Right lobe of liver (tissue), 6 donors: ENCODE measurements at regions not wholly inside any gene's neighbourhood (a gene's known extent, or its start where the extent isn't known, plus 50 kb on each side); places are given as distances from the start of the nearest gene placed in this dataset.
A peak's percentile ranks its signal among the peaks of the same experiment; 100 is the strongest.
"Not testable (repeated sequence)": the region's sequence is repeated elsewhere in the genome, so short reads cannot be mapped to it uniquely, and the experiment has no call there.

Experiments used
- ATAC-seq, 4 donors: fragments of 200-7000 bp; cut with Tn5 transposase; one replicate each; pipeline ENCODE4 v1.9.1; 2020; ENCODE audit warnings: mild to moderate bottlenecking in 4 of 4, moderate library complexity in 4 of 4
- DNase-seq, 3 donors: peaks; one replicate each; pipeline ENCODE4 v3.0.0-alpha.2; 2020
- H3K27ac ChIP-seq, 3 donors: fragments of 200-600 bp; one replicate each; pipeline ENCODE4 v1.8.0; 2022
- H3K27me3 ChIP-seq, 2 donors: fragments of 200-600 bp; one replicate each; pipeline ENCODE4 v1.8.0; 2022
- H3K36me3 ChIP-seq, 4 donors: fragments of 200-600 bp; sonication (generic) in 1 of 4; one replicate each; pipeline versions ENCODE4 v1.5.1 to v1.8.0; 2017 to 2022; ENCODE audit warnings: control low read depth in 1 of 4
- H3K4me1 ChIP-seq, 4 donors: fragments of 200-600 bp; sonication (generic) in 1 of 4; one replicate each; pipeline versions ENCODE4 v1.5.1 to v1.8.0; 2017 to 2022; ENCODE audit warnings: control low read depth in 1 of 4
- H3K4me3 ChIP-seq, 3 donors: fragments of 200-600 bp; one replicate each; pipeline ENCODE4 v1.8.0; 2022
- H3K9me3 ChIP-seq, 4 donors: fragments of 200-600 bp; sonication (generic) in 1 of 4; one replicate each; pipeline versions ENCODE4 v1.5.1 to v1.8.0; 2017 to 2022; ENCODE audit warnings: control low read depth in 1 of 4
- CTCF ChIP-seq, 4 donors: fragments of 200-600 bp in 3 of 4; fragments of 450-650 bp in 1 of 4; IDR thresholded peaks; one replicate each; pipeline versions ENCODE4 v1.5.1 to v1.8.0; 2016 to 2022; ENCODE audit warnings: antibody characterized with exemption in 4 of 4, mild to moderate bottlenecking in 2 of 4
- POLR2A ChIP-seq: fragments of 450-650 bp; IDR thresholded peaks from one replicate; pipeline ENCODE4 v1.6.1; 2017; ENCODE audit warnings: antibody characterized with exemption, mild to moderate bottlenecking
- WGBS: methylation state at CpG from one replicate; pipeline ENCODE4 v1.1.6; 2018; ENCODE audit warnings: low coverage, low lambda C conversion rate; ENCODE audit not compliant: insufficient coverage; ENCODE audit errors: missing lambda C conversion rate; 5-methylcytosine and 5-hydroxymethylcytosine counted together
- intact Hi-C, 2 donors: fragments of 100-400 bp; cut with DNase I; formaldehyde crosslinking; loops; one replicate each; pipeline versions ENCODE4 v1.11.2 to v1.14.1; 2022
- donor health status: DM: no; HTN: yes; CAD: no.
- donor health status: DM: no; HTN: no; CAD: no.
- donor health status: DM: no; HTN: no; CAD: no.
- donor health status: DM: no; HTN: yes; CAD: no.
- donor health status: DM: no; HTN: yes; CAD: no.

GRCh38 chrY:7416406-7416805, 504.9 kb upstream of the AMELY start:
- WGBS, result no CpG with 5 or more reads among the region's 3 CpGs
- intact Hi-C loops, result no loop called here
- H3K4me3 ChIP-seq, result no peak overlapping the region
- H3K36me3 ChIP-seq, result no peaks in the 10 kb centered on the region
- TF ChIP-seq CTCF (IDR thresholded peaks at IDR 0.05) (no peak), POLR2A (no peak)
- H3K27ac ChIP-seq, result no peak overlapping the region
- H3K4me1 ChIP-seq, result no peaks in the 10 kb centered on the region
- H3K9me3 ChIP-seq, result no peaks in the 10 kb centered on the region
- no peaks in the 10 kb centered on the region for H3K27me3 ChIP-seq
- DNase-seq (no peak), ATAC-seq (no peak)

- ATAC-seq, result peak in 1 of 4 donors; percentile 99
- no peak overlapping the region for H3K4me3 ChIP-seq
- TF ChIP-seq CTCF (IDR thresholded peaks at IDR 0.05) (no peak), POLR2A (no peak)
- H3K27me3 ChIP-seq, result no peaks in the 10 kb centered on the region
- no peak overlapping the region for H3K27ac ChIP-seq
- no peaks in the 10 kb centered on the region for H3K9me3 ChIP-seq
- DNase-seq, result peak in 1 of 3 donors; percentile 52
- no CpG with 5 or more reads among the region's 7 CpGs for WGBS
- intact Hi-C loops, result no loop called here
- no peaks in the 10 kb centered on the region for H3K4me1 ChIP-seq
- H3K36me3 ChIP-seq, result no peaks in the 10 kb centered on the region
Observed at GRCh38 chrY:7415157-7415633, 503.6 kb upstream of the AMELY start.

- Histone ChIP-seq H3K27ac (no peak overlapping the region), H3K4me3 (no peak overlapping the region), H3K36me3 (no peaks in the 10 kb centered on the region), H3K27me3 (no peaks in the 10 kb centered on the region), H3K4me1 (no peaks in the 10 kb centered on the region), H3K9me3 (no peaks in the 10 kb centered on the region)
- DNase-seq (no peak), ATAC-seq (no peak)
- no CpG with 5 or more reads among the region's 4 CpGs for WGBS
- intact Hi-C loops, result no loop called here
- TF ChIP-seq CTCF (IDR thresholded peaks at IDR 0.05), result no peak
- no peak for TF ChIP-seq POLR2A
Observed at GRCh38 chrY:7390056-7390455, 478.5 kb upstream of the AMELY start.

GRCh38 chrY:7382988-7383387, 471.4 kb upstream of the AMELY start:
- Histone ChIP-seq H3K4me3 (no peak overlapping the region), H3K27me3 (no peaks in the 10 kb centered on the region), H3K36me3 (no peaks in the 10 kb centered on the region), H3K4me1 (no peaks in the 10 kb centered on the region), H3K9me3 (no peaks in the 10 kb centered on the region), H3K27ac (no peak overlapping the region)
- intact Hi-C loops, result no loop called here
- no CpG with 5 or more reads among the region's 6 CpGs for WGBS
- no peak for ATAC-seq
- DNase-seq, result no peak
- TF ChIP-seq CTCF (IDR thresholded peaks at IDR 0.05), result no peak
- TF ChIP-seq POLR2A, result no peak

GRCh38 chrY:7377091-7377490, 465.5 kb upstream of the AMELY start:
- intact Hi-C loops, result no loop called here
- Histone ChIP-seq H3K27me3 (no peaks in the 10 kb centered on the region), H3K36me3 (no peaks in the 10 kb centered on the region), H3K4me1 (no peaks in the 10 kb centered on the region), H3K27ac (no peak overlapping the region), H3K4me3 (no peak overlapping the region), H3K9me3 (no peaks in the 10 kb centered on the region)
- no peak for DNase-seq
- TF ChIP-seq POLR2A (no peak), CTCF (IDR thresholded peaks at IDR 0.05) (no peak)
- ATAC-seq, result no peak

GRCh38 chrY:7374485-7374884, 462.9 kb upstream of the AMELY start:
- ATAC-seq, H3K36me3 ChIP-seq, H3K9me3 ChIP-seq, DNase-seq, H3K27ac ChIP-seq, H3K27me3 ChIP-seq, H3K4me1 ChIP-seq, H3K4me3 ChIP-seq, intact Hi-C loops: not testable (repeated sequence)
- WGBS, result no CpG with 5 or more reads among the region's 4 CpGs

GRCh38 chrY:7371953-7372352, 460.4 kb upstream of the AMELY start:
- DNase-seq, H3K27me3 ChIP-seq, intact Hi-C loops, H3K27ac ChIP-seq, H3K9me3 ChIP-seq, H3K4me3 ChIP-seq, H3K36me3 ChIP-seq, H3K4me1 ChIP-seq: not testable (repeated sequence)
- WGBS, result no CpG with 5 or more reads among the region's 4 CpGs
- peak in 1 of 4 donors; percentile 36 for ATAC-seq
